Kidney capillary endothelial cell (primary cell): ENCODE measurements at regions not wholly inside any gene's neighbourhood (a gene's known extent, or its start where the extent isn't known, plus 50 kb on each side); places are given as distances from the start of the nearest gene placed in this dataset.

ENCODE experiments used
- DNase-seq: peaks from one replicate; pipeline ENCODE4 v3.0.0-alpha.2; 2018; ENCODE audit warnings: low spot score

DNA sequence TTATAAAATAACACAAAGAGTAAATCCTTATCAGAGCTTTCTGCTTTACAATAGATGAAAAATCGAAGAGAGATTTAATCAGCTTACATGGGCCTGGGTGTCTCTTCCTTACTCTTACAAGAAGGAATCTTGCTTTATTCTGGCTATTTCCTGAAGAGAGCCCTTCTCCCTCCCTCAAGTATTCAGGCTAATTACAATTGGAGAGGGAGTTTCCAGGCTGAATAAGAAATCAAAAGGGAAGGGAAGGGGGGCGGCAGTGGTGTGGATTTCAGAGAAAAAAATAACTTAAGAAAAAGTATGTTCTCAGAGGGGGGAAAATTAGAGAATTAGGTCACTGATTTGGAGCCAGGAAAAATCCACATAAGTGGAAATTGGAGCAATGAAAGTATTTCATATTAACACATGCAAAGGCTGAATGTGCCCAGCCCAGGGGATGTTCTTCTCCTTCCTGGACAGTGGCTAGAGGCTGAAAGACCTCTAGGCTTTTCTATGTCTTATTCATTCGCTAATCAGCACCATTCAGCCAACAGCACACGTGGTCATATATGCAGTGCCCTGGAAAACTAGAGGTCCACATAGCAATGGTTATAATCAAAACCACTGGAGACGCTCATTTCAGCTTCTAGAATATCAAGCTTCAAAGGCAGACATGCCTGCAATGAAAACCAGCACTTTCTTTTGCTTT lies 158.9 kb upstream of the BTG1 start:
- DNase-seq, result no peak

GRCh38 chr12:92302041-92302829 lies 156.6 kb upstream of the BTG1 start:
- no peak for DNase-seq

DNA sequence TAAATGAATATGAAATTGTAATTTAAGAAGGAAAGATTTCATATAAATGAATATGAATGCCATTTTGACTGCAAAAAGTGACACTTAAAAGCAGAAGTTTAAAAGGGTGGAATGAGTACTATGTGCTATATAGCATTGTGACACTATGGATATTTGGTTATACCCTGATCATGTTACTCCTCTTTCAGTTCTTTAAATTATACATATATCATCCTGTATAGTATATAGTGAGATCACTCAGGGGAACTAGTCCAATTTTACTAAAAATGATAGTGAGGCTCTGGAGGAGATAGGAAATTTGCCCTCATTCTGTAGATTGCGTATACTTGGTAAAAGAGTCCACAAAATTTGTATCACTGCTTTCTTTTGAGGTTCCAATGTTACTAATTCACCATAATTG lies 155.7 kb upstream of the BTG1 start:
- DNase-seq, result no peak

- no peak for DNase-seq
Measured at GRCh38 chr12:92300777-92301176, 155.1 kb upstream of the BTG1 start.

DNA sequence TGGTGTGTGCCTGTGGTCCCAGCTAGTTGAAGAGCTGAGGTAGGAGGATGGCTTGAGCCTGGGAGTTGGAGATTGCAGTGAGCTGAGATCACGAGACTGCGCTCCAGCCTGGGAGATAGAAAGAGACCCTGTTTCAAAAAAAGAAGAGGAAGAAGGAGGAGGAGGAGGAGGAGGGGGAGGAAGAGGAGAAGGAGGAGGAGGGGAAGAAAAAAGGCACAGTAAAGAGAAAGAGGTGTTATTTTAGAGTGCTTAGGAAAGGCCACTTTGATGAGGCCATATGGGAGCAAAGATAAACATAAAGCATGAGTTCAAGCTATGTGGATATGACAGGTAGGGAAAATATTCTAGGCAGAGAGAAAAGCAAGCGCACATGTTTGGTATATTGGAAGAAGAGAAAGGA lies 154.1 kb upstream of the BTG1 start:
- DNase-seq, result no peak

GRCh38 chr12:92299344-92299743 lies 153.7 kb upstream of the BTG1 start:
- no peak for DNase-seq

DNA sequence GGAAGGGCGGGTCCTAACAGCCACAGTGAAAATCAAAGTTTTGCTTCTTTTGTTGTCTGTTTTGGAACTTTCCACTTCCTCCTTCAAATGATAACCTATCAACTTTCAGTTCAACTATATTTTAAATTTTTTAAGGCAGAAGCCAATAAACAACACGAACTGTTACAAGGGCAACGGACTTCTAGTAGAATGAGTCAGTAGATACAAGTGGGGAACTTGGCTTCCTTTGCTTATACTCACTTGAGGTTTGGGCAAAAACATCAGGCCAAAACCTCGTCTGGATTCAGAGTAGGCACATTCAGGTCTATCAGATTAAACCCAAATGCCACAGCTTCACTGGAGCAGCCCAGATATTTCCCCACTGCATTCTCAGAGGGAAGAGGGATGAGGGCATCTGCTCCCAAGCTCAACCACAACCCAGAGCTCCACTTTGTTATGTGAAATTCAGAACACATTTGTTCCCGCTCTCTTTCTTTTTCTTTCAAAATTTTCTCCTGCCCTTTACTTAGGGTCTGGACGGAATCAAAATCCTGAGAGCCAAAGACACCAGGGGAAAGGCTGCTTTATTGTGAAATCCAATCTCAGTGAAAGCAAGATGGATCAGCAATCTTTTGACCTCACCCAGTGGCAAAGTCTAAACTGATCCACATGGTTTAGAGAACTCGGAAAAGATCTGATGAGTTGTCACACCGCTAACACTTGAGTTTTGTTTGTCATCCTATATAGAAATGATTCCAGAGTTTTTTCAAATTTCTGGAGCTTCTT lies 152.5 kb upstream of the BTG1 start:
- no peak for DNase-seq

DNA sequence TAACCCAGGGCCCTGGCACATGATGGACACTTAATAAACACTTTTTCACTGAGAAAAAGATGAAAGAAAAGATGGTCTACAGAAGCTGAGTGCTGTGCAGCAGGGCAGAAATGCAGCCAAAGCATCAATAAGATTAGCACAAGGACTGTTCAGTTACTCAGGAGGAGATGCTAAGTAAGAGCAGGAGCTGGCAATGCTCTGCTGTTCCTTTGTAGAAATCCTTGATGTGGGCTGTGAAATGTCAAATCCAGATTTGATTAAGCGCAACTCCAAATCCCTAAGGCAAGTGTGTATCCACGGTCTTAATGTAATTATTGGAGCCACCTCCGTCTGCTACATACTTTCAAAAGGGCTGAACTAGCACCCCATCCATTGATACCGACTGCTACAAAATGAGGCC lies 151.8 kb upstream of the BTG1 start:
- no peak for DNase-seq

GRCh38 chr12:92295523-92295922 lies 149.9 kb upstream of the BTG1 start:
- DNase-seq, result no peak

GRCh38 chr12:92294676-92295440 lies 149.2 kb upstream of the BTG1 start:
- DNase-seq, result no peak

DNA sequence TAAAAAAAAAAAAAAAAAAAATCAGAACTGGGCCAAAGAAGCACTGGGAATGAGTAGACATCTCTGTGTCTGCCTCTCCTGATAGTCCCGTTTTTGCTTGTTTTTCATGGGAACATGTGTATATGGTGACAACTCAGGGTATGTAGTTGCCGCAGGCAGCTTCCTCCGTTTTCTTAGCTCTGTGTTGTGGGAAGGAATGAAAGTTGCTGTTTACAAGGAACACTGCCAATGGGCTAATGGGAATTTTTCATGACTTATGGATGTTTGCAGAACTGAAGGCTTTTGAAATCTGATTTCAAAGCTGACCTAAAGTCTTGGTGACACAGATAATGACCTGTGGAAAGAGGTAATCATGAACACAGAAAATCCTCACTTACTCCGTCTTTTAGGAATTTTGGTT lies 146.4 kb upstream of the BTG1 start:
- DNase-seq, result no peak

DNA sequence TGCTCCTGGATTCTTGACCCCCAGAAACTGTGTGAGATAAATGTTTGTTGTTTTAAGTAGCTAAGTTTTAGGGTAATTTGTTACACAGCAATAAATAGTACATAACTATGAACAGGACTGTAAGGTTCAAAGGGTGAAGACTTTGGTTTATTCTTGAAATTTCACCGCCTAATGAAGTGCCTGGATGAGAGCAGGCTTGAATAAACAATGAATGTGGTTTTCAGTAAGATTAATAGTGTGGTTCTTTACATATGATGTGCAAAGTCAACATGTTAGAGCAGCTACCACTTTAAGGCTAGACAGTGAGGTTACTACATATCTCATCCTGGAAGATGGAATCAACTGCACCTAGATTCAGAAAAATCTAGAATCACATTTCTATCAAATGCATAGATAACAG lies 145.2 kb upstream of the BTG1 start:
- DNase-seq, result no peak

DNA sequence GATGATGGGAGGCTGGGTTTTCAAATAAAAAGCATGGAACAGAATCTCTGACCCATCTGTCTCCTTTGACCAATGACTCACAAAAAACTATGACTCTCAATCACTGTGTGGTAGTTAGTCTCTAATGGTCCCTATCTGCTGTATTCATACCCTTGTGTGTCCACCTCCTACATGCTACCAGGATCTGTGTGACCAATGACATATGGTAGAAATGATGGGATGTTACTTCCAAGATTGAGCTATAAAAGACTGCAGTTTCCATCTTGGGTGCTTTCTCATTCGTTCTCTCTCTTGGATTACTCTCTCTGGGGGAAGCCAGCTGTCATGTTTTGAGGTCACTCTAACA lies 144.7 kb upstream of the BTG1 start:
- no peak for DNase-seq

GRCh38 chr12:92289629-92290349 lies 144.1 kb upstream of the BTG1 start:
- peak; percentile 77 for DNase-seq

GRCh38 chr12:92288561-92288960 lies 142.9 kb upstream of the BTG1 start:
- no peak for DNase-seq

DNA sequence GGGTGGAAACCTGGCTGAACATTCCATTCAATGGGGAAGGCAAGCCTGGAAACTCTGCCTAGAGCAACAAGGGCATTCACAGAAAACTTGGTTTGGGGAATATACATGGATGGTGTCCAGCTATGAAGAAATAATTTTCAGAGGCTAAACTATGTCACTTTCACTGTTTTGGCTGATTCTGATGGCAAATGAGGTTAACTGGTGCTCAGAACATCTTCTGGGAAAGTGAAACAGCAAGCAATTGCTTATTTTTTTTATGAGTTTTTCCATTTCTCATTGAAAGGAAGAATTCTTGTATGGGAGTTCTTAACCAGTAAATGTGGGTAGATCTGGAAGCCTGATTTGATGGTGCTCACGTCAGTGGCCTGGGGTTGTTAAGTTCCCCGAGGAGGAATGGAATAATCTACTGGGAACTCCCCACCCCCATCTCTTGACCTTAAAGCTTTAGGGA lies 132.8 kb upstream of the BTG1 start:
- DNase-seq, result no peak

DNA sequence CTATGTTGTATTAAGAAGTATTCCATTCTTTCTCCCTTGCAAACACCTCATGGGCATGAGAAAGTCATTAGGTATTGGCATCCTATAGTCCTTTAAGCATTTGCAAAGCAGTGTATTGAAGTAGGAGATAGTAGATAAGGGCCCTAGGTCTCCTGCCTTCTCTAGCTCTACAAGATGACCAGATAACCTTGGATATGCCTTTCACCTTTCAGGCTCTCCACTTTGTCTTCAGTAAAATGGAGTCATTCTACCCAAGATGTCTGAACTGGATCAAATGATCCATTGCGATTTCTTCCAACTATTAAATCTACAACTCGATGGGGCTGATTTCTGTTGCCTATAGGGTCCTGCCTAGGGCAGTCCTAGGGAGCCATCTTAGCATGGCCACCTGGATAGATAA lies 132.1 kb upstream of the BTG1 start:
- no peak for DNase-seq

GRCh38 chr12:92276276-92276675 lies 130.6 kb upstream of the BTG1 start:
- no peak for DNase-seq

GRCh38 chr12:92275443-92276154 lies 130.0 kb upstream of the BTG1 start:
- DNase-seq, result no peak

DNA sequence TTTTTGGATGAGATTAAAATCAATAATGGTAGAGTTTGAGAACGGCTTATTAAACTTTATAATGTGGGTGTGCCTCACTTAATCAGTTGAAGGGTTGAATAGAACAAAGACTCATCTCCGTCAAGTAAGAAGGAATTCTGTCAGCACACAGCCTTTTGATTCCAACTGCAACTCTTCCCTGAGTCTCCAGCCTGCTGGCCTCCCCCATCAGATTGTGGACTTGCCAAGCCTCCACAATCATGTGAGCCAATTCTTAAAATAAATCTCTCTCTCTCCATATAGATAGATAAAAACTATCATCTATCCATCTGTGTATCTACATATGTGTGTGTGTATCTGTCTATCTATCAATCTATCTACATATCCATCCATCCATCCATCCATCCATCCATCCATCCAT lies 127.4 kb upstream of the BTG1 start:
- DNase-seq, result no peak
